HEK293 (cell line): ENCODE measurements at regions not wholly inside any gene's neighbourhood (a gene's known extent, or its start where the extent isn't known, plus 50 kb on each side); places are given as distances from the start of the nearest gene placed in this dataset.

Experiments
- CTCF ChIP-seq: fragments of 450-650 bp; formaldehyde crosslinking; IDR thresholded peaks from 2 replicates; pipeline ENCODE4 v1.5.1; 2016; ENCODE audit warnings: missing biosample characterization, missing genetic modification characterization
- IKZF3 ChIP-seq: fragments of 450-650 bp; IDR thresholded peaks from 2 replicates; pipeline ENCODE4 v1.5.0; 2018; ENCODE audit warnings: missing biosample characterization, mild to moderate bottlenecking, missing genetic modification characterization, moderate library complexity
- KLF16 ChIP-seq: fragments of 450-650 bp; formaldehyde crosslinking; IDR thresholded peaks from 2 replicates; pipeline ENCODE4 v1.5.1; 2017; ENCODE audit warnings: missing biosample characterization, missing genetic modification characterization
- SETDB1 ChIP-seq: IDR thresholded peaks from one replicate; pipeline ENCODE4 v1.6.1; 2017; ENCODE audit warnings: mild to moderate bottlenecking, low read length, moderate library complexity, mixed read lengths; ENCODE audit not compliant: insufficient read length
- WT1 ChIP-seq: fragments of 450-650 bp; formaldehyde crosslinking; IDR thresholded peaks from 2 replicates; pipeline ENCODE4 v1.5.1; 2016; ENCODE audit warnings: missing biosample characterization, missing genetic modification characterization
- ZBTB44 ChIP-seq: fragments of 450-650 bp; IDR thresholded peaks from 2 replicates; pipeline ENCODE4 v1.5.1; 2018; ENCODE audit warnings: missing biosample characterization, mild to moderate bottlenecking, missing genetic modification characterization
- ZBTB7A ChIP-seq: fragments of 450-650 bp; formaldehyde crosslinking; IDR thresholded peaks from 2 replicates; pipeline ENCODE4 v1.5.1; 2016; ENCODE audit warnings: low read depth, missing biosample characterization, missing genetic modification characterization
- ZFP69B ChIP-seq: fragments of 450-650 bp; formaldehyde crosslinking; IDR thresholded peaks from 2 replicates; pipeline ENCODE4 v1.5.1; 2016; ENCODE audit warnings: missing biosample characterization, missing genetic modification characterization
- ZNF239 ChIP-seq: fragments of 450-650 bp; formaldehyde crosslinking; IDR thresholded peaks from 2 replicates; pipeline ENCODE4 v1.5.1; 2016; ENCODE audit warnings: missing biosample characterization, missing genetic modification characterization
- ZNF24 ChIP-seq: fragments of 450-650 bp; formaldehyde crosslinking; IDR thresholded peaks from 2 replicates; pipeline ENCODE4 v1.5.1; 2016; ENCODE audit warnings: missing biosample characterization, missing genetic modification characterization
- ZNF670 ChIP-seq: fragments of 450-650 bp; formaldehyde crosslinking; IDR thresholded peaks from 2 replicates; pipeline ENCODE4 v1.5.1; 2016; ENCODE audit warnings: missing biosample characterization, missing genetic modification characterization, low read depth
- TF ChIP-seq, protein P1 (sequence below): fragments of 450-650 bp; formaldehyde crosslinking; IDR thresholded peaks from 2 replicates; pipeline ENCODE4 v1.5.1; 2017; ENCODE audit warnings: missing biosample characterization, missing genetic modification characterization
- TF ChIP-seq, protein P2 (sequence below): fragments of 450-650 bp; formaldehyde crosslinking; IDR thresholded peaks from 2 replicates; pipeline ENCODE4 v1.5.1; 2016; ENCODE audit warnings: missing biosample characterization, missing genetic modification characterization
- TF ChIP-seq, protein P3 (sequence below): fragments of 450-650 bp; formaldehyde crosslinking; IDR thresholded peaks from 2 replicates; pipeline ENCODE4 v1.5.1; 2016; ENCODE audit warnings: missing biosample characterization, missing genetic modification characterization

GRCh38 chr10:9427209-9427608 lies 1372.7 kb downstream of the GATA3 start:
- no peak for TF ChIP-seq ZNF24 (tag by site-specific recombination)
- TF ChIP-seq KLF16 (tag by site-specific recombination), result no peak
- no peak for TF ChIP-seq CTCF
- TF ChIP-seq ZFP69B, result no peak
- no peak for TF ChIP-seq ZNF239
- no peak for TF ChIP-seq IKZF3
- TF ChIP-seq ZBTB44 (tag by site-specific recombination), result no peak
- TF ChIP-seq ZNF670, result no peak
- TF ChIP-seq, protein P1, sequence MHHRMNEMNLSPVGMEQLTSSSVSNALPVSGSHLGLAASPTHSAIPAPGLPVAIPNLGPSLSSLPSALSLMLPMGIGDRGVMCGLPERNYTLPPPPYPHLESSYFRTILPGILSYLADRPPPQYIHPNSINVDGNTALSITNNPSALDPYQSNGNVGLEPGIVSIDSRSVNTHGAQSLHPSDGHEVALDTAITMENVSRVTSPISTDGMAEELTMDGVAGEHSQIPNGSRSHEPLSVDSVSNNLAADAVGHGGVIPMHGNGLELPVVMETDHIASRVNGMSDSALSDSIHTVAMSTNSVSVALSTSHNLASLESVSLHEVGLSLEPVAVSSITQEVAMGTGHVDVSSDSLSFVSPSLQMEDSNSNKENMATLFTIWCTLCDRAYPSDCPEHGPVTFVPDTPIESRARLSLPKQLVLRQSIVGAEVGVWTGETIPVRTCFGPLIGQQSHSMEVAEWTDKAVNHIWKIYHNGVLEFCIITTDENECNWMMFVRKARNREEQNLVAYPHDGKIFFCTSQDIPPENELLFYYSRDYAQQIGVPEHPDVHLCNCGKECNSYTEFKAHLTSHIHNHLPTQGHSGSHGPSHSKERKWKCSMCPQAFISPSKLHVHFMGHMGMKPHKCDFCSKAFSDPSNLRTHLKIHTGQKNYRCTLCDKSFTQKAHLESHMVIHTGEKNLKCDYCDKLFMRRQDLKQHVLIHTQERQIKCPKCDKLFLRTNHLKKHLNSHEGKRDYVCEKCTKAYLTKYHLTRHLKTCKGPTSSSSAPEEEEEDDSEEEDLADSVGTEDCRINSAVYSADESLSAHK (tag by site-specific recombination), result no peak
- TF ChIP-seq SETDB1, result no peak
- TF ChIP-seq, protein P2, sequence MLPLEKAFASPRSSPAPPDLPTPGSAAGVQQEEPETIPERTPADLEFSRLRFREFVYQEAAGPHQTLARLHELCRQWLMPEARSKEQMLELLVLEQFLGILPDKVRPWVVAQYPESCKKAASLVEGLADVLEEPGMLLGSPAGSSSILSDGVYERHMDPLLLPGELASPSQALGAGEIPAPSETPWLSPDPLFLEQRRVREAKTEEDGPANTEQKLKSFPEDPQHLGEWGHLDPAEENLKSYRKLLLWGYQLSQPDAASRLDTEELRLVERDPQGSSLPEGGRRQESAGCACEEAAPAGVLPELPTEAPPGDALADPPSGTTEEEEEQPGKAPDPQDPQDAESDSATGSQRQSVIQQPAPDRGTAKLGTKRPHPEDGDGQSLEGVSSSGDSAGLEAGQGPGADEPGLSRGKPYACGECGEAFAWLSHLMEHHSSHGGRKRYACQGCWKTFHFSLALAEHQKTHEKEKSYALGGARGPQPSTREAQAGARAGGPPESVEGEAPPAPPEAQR (tag by site-specific recombination), result no peak
- TF ChIP-seq, protein P3, sequence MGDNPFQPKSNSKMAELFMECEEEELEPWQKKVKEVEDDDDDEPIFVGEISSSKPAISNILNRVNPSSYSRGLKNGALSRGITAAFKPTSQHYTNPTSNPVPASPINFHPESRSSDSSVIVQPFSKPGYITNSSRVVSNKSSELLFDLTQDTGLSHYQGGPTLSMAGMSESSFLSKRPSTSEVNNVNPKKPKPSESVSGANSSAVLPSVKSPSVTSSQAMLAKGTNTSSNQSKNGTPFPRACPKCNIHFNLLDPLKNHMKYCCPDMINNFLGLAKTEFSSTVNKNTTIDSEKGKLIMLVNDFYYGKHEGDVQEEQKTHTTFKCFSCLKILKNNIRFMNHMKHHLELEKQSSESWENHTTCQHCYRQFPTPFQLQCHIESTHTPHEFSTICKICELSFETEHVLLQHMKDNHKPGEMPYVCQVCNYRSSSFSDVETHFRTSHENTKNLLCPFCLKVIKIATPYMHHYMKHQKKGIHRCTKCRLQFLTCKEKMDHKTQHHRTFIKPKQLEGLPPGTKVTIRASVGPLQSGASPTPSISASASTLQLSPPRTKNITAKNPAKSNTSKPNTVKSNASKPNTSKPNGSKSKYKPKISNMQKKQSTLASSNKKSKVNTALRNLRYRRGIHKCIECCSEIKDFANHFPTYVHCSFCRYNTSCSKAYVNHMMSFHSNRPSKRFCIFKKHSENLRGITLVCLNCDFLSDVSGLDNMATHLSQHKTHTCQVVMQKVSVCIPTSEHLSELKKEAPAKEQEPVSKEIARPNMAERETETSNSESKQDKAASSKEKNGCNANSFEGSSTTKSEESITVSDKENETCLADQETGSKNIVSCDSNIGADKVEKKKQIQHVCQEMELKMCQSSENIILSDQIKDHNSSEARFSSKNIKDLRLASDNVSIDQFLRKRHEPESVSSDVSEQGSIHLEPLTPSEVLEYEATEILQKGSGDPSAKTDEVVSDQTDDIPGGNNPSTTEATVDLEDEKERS, result no peak
- TF ChIP-seq ZBTB7A (tag by site-specific recombination), result no peak
- no peak for TF ChIP-seq WT1 (tag by site-specific recombination)
